ENCODE measurements at regions not wholly inside any gene's neighbourhood (a gene's known extent, or its start where the extent isn't known, plus 50 kb on each side); places are given as distances from the start of the nearest gene placed in this dataset.

DNA sequence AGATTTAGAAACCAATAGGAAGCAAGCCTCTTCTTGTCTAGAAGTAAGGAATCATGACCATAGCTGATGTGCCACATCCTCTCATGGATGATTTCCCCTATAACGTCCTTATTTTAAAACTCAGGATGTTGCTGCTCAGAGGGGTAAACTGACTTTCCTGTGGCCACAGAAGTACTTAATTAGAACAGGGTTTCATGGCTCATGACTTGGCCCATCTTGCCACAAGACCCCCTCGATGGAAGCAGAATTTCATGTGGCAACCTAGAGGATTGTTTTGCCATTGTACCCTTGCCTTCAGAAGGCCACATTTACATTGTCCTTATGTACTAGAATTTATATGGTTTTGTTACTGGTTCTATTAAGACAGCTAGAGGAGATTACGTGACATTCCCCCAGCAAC lies 173.5 kb upstream of the PELI2 start:
- DNase-seq, result no peak

DNA sequence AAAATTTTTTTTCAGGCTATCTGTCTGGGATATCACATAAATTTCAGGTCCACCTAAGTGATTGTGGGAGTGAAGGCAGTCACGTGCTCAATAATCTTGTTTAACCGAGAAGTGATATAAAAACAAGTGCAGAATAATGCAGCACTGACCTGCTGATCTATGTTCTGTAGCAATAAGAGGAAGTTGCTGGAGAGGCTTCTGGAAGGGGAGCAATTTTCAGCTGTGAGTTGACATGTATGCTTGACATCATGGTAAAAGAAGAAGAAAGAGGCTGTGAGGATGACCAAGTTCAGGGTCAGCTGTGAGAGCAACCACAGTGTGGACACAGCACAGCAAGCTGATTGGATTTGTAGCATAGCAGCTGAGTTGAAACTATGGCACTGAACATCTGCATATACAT lies 172.0 kb upstream of the PELI2 start:
- no peak for DNase-seq

DNA sequence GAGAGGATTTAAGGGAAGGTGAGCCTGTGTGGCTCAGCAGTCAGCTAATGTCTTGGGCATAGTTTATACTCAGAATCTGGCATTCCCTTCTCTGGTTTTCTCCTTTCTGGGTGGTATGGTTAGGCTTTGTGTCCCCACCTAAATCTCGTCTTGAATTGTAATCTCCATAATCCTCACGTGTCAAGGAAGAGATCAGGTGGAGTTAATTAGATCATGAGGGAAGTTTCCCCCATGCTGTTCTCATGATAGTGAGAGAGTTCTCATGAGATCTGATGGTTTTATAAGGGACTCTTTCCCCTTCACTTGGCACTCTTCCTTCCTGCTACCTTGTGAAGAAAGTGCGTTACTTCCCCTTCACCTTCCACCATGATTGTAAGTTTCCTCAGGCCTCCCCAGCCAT lies 169.8 kb upstream of the PELI2 start:
- DNase-seq, result no peak

DNA sequence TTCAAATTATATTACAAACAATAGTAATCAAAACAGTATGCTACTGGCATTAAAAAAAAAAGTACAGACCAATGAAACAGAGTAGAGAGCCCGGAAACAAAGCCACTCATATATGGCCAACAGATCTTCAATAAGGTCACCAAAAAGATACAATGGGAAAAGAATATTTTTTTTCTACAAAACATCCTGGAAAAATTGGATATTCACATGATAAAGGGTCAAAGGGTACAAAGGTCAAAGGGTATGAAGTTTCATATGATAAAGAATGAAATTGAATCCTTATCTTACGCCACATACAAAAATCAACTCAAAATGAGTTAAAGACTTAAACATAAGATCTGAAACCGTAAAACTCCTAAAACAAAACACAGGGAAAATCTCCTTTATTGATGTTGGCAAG lies 168.5 kb upstream of the PELI2 start:
- DNase-seq, result no peak

DNA sequence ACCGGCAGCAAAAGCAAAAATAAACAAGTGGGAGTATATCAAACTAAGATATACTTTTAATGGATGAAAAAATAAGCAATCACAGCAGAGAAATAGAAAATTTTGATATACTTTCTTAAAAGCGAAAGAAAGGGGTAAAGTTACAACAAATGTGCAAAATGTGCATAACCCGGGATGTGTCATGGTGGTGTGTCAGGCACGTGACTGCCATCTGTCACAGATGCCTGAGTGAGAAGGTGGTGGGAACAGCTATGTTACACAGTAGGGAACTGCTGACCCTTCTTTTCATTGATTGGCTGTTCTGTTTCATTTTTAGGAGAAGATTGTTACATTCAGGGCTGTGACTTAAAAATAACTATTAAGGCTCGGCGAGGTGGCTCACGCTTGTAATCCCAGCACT lies 168.1 kb upstream of the PELI2 start:
- no peak for DNase-seq

DNA sequence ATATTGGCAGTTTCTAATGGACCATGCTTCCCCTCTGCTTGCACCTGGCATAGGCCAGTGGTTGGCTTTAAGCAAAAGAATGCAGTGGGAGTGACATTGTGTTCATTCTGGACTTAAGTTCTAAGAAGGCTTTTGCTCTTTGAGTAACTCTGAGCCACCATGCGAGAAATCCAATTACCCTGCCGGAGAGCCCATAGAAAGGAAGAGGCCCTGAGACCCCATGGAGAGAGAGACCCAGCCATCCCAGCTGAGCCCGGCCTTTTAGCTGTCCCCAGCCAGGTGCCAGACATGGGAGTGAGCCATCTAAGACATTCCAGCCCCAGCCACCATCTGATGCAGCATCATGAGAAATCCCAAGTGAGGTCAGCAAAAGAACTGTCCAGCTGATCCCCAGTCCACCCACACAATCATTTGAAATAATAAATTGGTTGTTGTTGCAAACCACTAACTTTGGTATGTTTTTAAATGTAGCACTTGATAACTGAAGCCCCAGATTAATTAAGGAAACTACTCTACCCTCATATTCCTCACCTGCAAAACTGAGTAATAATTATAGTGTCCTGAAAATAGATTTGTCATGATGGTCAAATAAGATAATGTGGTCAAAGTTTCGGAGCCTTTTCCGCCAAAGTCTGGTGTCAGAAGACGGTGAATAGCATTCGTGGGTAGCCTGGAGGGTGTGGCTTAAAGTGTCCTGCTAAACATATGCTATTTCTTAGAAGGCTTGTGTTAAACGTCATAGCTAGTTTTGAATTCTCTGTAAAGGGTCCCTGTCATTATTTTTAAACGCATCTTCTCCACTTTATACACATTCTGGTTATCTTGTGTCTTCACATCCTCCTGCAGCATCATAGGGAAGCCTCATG lies 166.6 kb upstream of the PELI2 start:
- no peak for DNase-seq

DNA sequence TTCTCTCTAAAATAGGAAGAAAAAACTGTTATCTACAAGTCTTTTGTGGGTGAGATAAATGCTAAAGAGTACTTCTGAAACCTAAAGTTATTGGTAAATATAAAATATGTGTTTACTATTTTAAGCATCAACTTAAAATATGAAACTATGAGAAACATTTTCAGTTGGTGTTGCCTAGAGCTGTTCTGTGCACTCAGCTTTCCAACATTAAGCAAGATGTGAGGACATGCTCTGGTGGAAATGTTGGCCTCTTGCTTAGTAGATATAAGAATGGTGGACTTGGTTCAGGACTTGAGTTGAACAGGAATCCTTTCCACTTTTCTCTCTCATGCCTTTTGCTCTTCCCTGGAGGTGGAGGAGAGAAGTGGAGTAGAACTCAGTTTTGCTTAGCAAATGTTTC lies 164.1 kb upstream of the PELI2 start:
- no peak for DNase-seq

DNA sequence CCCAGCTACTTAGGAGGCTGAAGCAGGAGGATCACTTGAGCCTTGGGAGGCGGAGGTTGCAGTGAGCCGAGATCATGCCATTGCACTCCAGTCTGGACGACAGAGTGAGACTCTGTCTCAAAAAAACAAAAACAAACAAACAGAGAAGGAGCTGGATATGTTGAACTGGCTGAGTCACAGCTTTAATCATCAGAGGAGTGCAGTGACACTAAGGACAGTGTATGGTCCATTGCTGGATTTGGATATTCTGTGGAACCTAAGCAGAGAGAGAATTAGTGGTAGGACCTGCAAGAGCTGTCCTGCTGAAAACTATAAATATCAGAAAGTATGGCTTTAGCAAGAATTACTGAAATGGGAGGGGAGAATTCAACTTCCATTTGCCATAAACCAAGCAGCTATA lies 163.0 kb upstream of the PELI2 start:
- DNase-seq, result no peak

DNA sequence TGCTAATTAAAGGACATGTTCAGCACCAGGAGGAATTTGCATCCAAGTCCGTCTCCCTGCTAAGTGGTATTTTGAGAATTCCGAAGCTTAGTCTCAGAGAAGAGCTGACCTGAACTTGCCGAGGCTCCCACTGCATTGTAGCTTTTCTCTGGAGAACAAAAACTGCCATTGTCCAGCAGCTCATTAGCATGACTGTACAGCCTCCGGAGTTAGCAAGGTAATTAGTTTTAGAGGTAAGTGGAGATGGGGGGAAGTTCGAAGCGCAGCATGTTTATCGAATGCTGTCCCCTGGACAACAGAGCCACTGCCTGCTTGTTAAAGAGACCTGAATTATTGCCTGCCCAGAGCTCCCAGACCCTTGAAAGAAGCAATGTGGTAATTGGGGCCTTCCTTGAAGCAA lies 160.3 kb upstream of the PELI2 start:
- DNase-seq, result no peak

DNA sequence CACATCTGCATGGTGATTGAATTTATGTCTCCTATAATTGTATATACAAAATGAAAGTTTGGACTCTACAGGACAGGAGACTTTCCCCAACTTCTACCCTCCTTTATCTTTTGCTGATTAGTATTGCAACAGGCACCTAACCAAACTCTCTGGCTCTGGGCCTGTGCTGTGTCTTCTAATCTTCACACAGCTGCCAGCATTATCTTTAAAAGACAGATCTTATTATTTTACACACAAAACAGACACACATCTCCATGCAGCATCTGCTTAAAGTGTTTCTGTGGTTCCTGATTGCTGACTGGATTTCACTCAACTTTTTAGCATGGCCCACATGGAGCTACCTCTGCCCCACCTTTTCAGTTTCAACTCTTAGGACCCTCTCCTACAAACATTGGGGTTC lies 154.9 kb upstream of the PELI2 start:
- no peak for DNase-seq

DNA sequence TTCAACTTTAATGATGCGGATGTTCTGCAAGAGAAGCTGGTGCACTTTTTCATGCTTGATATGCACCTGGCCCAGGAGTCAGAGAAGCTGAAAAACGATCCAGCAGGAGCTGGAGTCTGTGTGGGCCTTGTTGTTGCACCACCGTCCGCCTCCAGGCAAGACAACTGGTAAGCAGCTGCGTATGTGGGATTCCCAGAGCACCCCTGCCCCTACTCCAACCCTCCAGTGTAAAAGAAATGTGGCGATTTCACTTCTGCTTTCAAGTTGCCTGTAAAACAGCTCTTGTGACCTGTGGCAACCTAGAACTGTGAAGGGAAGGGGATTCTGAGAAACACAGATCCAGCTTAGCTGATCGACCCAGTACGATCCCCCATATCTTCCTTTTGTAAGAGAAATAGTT lies 154.1 kb upstream of the PELI2 start:
- no peak for DNase-seq

DNA sequence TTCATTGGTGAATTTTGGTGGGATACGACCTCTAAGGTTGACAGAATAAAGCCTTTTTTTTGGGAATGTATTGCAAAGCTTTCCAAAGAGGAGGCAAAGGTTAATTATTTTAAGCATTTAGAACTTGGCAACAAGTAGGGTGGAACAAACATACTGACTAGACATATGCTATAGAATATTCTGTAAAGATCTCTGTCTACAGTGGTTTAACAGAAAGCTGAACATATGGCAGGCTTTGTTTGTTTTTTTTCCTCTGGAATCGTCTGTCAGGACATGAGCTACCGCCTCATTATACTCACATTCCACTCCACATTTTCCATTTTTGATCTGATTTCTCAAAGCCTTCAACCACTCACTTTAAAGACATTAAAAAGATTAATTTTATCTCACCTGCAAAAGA lies 153.4 kb upstream of the PELI2 start:
- DNase-seq, result no peak

DNA sequence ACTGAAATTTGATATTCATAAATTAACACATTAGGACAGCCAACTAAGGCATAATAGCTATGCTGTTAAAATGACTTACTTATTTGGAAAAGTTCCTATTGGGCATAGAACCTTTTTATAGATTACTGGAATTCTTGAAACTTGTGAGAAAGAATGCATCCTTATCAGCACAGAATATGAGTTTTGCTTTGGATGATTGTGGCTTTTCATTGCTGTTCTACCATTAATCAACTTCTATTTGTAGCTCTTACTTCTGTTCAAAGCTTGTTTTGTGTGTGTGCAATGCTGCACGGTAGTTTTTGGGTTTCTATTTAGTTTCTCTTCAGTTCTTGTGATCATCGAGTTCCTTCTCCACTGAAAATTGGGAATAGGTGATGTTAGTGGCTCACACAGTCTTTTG lies 152.4 kb upstream of the PELI2 start:
- DNase-seq, result no peak

DNA sequence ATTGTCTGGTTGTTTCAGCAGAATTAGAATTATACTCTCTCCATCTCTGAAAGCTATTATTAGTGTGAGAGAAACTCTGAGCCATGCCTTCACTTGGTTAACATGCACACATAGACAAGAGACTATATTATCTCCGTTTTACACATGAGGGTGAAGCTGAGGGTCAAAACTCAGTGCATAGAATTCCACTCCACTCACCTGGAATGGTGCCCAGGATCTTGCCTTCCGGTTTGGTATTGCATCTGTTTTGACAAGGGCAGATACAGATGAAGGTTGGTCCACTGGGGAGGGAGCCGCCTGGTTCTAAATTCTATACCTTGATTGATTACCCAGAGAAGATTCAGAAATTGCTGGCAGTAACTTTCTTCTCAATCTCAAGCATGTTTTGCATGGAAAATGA lies 149.5 kb upstream of the PELI2 start:
- peak; percentile 7 for DNase-seq

DNA sequence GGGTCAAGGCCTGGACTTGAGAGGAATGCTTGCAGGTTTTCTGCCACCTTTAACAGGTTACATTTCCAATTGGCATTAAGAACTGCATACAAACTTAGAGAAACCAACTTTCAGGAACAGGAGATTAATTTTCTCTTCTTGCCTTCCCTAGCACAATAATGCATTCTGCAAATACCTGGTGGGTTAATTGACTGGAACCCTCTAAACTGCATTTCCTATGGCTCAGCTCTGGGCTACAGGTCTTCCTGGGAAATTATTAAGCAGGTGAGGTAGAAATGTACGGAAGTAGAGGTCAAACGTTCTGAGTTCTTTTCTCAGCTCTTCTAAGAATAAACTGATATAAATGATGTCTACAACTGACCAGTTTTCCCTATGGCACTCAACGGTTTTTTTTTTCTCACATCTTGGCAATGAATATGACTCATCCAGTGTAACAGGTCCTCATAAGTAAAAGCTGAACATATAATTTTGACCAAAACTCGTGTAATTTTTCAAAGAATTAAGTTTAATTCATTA lies 144.9 kb upstream of the PELI2 start:
- no peak for DNase-seq

DNA sequence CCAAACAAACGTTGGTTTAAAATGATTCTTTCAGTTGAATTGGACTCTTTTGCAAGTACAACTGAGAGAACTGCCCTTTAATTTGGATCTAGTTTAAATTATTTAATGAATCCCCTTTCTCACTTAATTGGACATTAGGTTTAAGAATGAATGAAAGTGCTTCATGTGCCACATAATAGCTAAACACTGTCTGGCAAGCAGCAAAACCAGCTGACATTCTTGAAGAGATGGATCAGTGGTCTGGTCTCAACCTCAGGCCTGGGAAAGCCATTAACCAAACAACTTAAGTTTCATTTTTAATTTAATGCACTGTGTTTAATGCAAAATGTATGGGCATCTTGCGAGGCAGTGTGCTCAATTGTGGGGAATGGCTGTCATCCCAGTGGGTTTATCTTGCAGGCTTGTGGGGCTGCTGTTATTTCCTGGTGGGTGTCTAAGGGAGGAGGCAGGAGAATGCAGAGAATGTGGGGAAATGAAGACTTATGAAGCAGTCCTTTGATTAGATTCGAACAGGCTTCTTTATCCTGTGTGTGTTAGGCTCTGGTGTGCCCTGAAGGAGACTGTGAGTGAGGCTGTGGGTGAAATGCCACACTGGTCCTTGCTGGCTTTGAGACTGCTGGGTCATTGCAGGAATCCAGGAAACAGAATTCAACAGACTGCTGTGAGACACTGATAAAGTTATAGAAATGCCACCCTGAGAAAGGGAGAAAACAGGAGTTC lies 144.1 kb upstream of the PELI2 start:
- DNase-seq, result no peak

DNA sequence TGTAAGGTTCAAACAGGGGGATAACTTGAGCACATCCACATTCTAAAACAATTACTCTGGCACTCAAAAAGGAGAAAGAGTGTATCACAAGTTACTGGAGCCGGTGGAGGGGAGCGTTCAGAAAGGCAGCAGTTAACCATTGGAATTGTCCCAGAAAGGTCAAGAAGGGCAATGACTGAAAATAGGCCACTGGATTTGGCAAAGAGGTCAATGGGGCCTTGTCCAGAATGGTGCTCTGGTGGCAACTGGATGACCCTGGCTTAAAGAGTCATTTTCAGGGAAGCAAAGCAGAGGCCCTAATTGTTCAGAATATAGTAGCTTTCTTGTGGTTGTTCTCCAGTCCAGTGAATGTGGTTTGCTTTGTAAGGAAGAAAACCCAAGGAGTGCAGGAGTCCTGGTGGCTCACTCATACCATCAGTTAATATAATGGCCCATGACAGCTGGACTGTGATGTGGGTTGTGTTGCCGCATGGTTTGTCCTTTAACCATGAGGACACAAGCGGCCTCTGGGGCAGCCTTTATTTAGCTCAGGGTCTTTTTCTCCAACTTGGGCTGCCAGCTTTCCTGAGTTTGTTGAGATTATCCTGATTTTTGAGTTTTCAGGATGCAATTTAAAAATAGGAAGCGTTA lies 142.8 kb upstream of the PELI2 start:
- no peak for DNase-seq

DNA sequence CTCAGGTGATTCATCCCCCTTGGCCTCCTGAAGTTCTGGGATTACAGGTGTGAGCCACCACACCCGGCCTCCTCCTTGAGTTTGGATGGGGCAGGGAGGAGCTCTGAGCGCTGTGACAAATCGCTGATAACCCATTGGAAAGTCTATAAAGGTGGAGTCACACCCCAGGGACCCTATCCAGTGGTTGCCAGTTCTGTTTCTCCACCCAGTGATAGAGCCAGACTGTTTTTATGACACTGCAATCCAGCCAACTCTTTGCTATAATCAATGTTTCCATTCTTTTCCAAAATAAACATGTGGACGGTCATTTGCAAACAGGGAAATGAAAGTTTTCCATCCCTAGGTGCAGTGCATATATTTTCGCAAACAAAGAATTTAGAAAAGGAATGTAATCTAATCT lies 142.0 kb upstream of the PELI2 start:
- DNase-seq, result peak; percentile 16

DNA sequence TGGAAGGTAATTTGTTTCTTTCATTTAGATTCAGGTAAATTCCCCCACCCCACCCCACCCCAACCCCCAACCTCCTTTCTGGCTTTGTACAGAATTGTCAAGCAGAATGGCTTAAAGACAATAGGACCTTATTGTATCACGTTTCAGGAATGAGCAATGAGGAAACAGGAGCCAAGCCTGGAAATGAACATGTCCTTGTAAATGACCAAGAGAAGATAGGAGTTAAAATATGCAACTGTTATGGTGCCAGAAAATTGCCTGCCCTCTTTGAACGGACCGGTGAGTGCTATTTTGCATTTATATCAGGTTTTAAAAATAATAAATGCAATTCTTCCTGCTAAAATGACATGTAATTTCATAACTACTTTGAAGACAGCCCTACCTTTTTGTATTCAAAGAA lies 141.6 kb upstream of the PELI2 start:
- peak; percentile 49 for DNase-seq

DNA sequence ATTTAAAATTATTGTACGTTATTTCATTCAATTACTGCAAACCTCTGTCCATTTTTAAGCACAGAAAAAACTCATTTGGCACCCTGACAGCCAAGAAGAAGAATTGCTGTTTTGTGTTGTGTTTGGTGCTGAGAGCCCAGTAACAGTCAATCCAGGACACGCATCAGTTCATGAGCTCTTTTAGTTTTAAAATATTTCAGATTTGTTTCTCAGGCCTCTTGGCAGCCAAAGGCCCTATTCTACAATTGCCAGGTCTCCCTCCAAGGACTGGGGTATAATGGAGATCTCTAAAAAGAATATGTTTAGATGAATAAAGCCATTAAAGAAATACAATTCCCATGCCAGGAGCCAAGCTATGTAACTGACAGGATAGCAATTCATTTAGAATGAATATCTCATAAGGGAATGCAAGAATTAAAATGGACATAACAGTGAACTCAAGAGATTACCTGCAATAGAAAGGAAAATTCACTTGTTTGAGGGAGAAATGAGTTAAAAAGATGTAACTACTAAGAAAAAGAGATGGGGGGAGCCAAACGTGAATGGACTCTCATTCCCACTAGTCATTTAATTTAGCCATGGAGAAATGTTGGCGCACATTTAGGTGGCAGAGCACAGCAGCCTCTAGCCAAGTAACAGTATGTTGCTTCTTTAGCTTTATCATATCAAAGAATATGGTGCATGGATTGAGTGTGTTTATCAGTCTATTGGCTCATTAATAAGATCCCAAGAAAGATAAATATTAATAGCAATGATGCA lies 140.6 kb upstream of the PELI2 start:
- DNase-seq, result no peak

DNA sequence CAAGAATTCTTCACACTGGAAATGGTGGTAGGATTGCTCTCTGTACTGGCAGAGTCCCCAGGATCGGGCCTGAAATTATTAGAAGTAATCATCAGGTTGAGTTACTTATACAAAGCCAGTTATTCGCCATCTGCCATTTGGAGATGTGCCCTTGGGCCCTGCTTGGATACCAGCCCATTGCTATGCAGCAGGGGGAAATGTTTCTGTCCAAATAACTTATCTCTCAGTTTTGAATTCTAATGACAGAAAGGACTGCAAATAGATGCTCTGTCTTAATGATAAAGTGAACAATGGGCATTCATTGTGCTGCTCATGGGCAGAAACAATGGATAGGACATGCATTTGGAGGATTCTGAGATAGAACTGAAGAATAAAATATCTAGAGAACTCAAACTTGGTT lies 139.1 kb upstream of the PELI2 start:
- DNase-seq, result no peak

DNA sequence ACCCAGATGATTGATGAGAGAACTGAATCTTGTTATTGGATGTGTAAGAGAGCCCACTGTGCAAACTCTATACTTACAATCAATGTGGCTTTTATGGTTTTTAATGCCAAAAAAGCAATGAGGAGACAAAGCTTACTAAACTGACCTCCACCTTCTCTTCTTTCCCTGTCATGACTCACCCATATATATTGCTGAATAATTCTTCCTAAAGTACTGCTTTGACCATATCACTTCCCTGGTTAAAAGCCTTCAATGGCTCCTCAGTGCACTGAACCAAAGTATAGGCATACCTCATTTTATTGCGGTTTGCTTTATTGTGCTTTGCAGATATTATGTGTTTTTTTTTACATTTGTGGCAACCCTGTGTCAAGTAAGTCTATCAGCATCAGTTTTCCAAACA lies 138.4 kb upstream of the PELI2 start:
- DNase-seq, result no peak

DNA sequence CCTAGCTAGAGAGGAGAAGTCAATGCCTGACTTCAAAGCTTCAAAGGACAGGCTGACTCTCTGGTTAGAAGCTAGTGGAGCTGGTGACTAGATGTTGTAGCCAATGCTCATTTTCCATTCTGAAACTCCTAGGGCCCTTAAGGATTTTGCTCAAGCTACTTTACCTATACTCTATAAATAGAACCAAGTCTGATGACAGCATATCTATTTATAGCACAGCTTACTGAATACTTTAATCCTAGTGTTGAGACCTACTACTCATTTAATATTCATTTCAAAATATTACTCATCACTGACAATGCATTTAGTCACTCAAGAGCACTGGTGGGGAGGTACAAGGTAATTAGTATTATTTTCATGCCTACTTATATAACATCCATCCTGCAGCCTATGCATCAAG lies 137.2 kb upstream of the PELI2 start:
- no peak for DNase-seq
